ENCODE measurements at regions not wholly inside any gene's neighbourhood (a gene's known extent, or its start where the extent isn't known, plus 50 kb on each side); places are given as distances from the start of the nearest gene placed in this dataset.

GRCh38 chr14:51520087-51520486 lies 131.6 kb upstream of the FRMD6 start:
- TF ChIP-seq EZH2phosphoT487 (IDR thresholded peaks at IDR 0.05; ENCODE audit: insufficient read depth, low read depth): no peak
- no peak for TF ChIP-seq EZH2 (IDR thresholded peaks at IDR 0.05; ENCODE audit: insufficient read depth, poor library complexity, severe bottlenecking)
